Skeletal muscle satellite cell (primary cell): ENCODE measurements at regions not wholly inside any gene's neighbourhood (a gene's known extent, or its start where the extent isn't known, plus 50 kb on each side); places are given as distances from the start of the nearest gene placed in this dataset.
A peak's percentile ranks its signal among the peaks of the same experiment; 100 is the strongest.

Experiments
- H3K27me3 ChIP-seq: 2 replicates; pipeline ENCODE4 v1.7.0; 2013; ENCODE audit warnings: low read length; ENCODE audit not compliant: control insufficient read depth, insufficient read depth
- H3K36me3 ChIP-seq: 2 replicates; pipeline ENCODE4 v1.7.0; 2013; ENCODE audit warnings: mild to moderate bottlenecking, control low read depth, low read length; ENCODE audit not compliant: insufficient read depth
- H3K4me1 ChIP-seq: 2 replicates; pipeline ENCODE4 v1.7.0; 2013; ENCODE audit warnings: low read length; ENCODE audit not compliant: control insufficient read depth, insufficient read depth
- H3K4me2 ChIP-seq: 2 replicates; pipeline ENCODE4 v1.7.0; 2013; ENCODE audit warnings: mild to moderate bottlenecking, low read length
- H3K4me3 ChIP-seq: 2 replicates; pipeline ENCODE4 v1.7.0; 2013; ENCODE audit warnings: low read length
- H3K9ac ChIP-seq: 2 replicates; pipeline ENCODE4 v1.7.0; 2013; ENCODE audit warnings: mild to moderate bottlenecking, low read depth, low read length, moderate library complexity
- H3K9me3 ChIP-seq: replicated peaks from 2 replicates; pipeline ENCODE4 v1.7.0; 2013; ENCODE audit warnings: mild to moderate bottlenecking, control low read depth, low read length

GRCh38 chr6:77403424-77403823 lies 59.9 kb downstream of the HTR1B start:
- H3K27me3 ChIP-seq: no peaks in the 10 kb centered on the region
- no peak overlapping the region for H3K9ac ChIP-seq
- peaks cover 6% of the 10 kb centered on the region for H3K4me1 ChIP-seq
- no peaks in the 10 kb centered on the region for H3K36me3 ChIP-seq
- H3K4me2 ChIP-seq: no peak overlapping the region
- no peaks in the 10 kb centered on the region for H3K9me3 ChIP-seq
- no peak overlapping the region for H3K4me3 ChIP-seq

- Histone ChIP-seq H3K4me2 (no peak overlapping the region), H3K4me1 (peaks cover 6% of the 10 kb centered on the region), H3K9ac (no peak overlapping the region), H3K9me3 (no peaks in the 10 kb centered on the region), H3K4me3 (no peak overlapping the region), H3K36me3 (no peaks in the 10 kb centered on the region), H3K27me3 (no peaks in the 10 kb centered on the region)
Measured at GRCh38 chr6:77401231-77401630, 62.1 kb downstream of the HTR1B start.

GRCh38 chr6:77397561-77397960 lies 65.7 kb downstream of the HTR1B start:
- H3K36me3 ChIP-seq: no peaks in the 10 kb centered on the region
- H3K9ac ChIP-seq: no peak overlapping the region
- H3K4me3 ChIP-seq: no peak overlapping the region
- H3K4me2 ChIP-seq: no peak overlapping the region
- no peaks in the 10 kb centered on the region for H3K9me3 ChIP-seq
- no peaks in the 10 kb centered on the region for H3K27me3 ChIP-seq
- no peaks in the 10 kb centered on the region for H3K4me1 ChIP-seq

- Histone ChIP-seq H3K4me2 (no peak overlapping the region), H3K9ac (no peak overlapping the region), H3K4me1 (no peaks in the 10 kb centered on the region), H3K36me3 (no peaks in the 10 kb centered on the region), H3K27me3 (no peaks in the 10 kb centered on the region), H3K9me3 (no peaks in the 10 kb centered on the region), H3K4me3 (no peak overlapping the region)
Measured at GRCh38 chr6:77389402-77389801, 73.9 kb downstream of the HTR1B start.

DNA sequence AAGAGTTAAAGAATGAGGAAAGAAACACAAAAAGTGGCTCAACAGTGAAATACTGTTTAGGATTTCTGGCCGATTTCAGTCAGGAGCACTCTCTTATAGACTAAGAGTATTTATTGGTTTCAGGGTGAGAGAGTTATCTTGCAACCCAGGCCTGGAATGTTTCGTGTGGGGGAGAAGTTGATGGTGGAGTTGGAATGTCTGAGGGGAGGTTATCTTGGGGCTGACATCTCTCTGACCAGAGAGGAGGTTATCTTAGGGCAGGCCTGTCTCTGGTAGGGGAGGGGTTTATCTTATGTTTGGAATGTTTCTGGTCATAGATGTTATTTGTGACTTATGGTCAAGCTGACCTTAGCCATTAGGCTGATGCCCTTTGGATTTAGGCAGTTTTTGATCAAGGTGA lies 80.3 kb downstream of the HTR1B start:
- Histone ChIP-seq H3K4me3 (no peak overlapping the region), H3K27me3 (no peaks in the 10 kb centered on the region), H3K9ac (no peak overlapping the region), H3K9me3 (no peaks in the 10 kb centered on the region), H3K4me2 (no peak overlapping the region), H3K4me1 (no peaks in the 10 kb centered on the region), H3K36me3 (no peaks in the 10 kb centered on the region)

- no peak overlapping the region for H3K4me3 ChIP-seq
- H3K27me3 ChIP-seq: no peaks in the 10 kb centered on the region
- H3K9me3 ChIP-seq: no peaks in the 10 kb centered on the region
- no peak overlapping the region for H3K9ac ChIP-seq
- no peaks in the 10 kb centered on the region for H3K36me3 ChIP-seq
- no peak overlapping the region for H3K4me2 ChIP-seq
- no peaks in the 10 kb centered on the region for H3K4me1 ChIP-seq
Measured at GRCh38 chr6:77373955-77374354, 89.3 kb downstream of the HTR1B start.

GRCh38 chr6:77371748-77372147 lies 91.5 kb downstream of the HTR1B start:
- Histone ChIP-seq H3K9me3 (no peaks in the 10 kb centered on the region), H3K9ac (no peak overlapping the region), H3K4me3 (no peak overlapping the region), H3K4me2 (no peak overlapping the region), H3K4me1 (no peaks in the 10 kb centered on the region), H3K36me3 (no peaks in the 10 kb centered on the region), H3K27me3 (no peaks in the 10 kb centered on the region)

DNA sequence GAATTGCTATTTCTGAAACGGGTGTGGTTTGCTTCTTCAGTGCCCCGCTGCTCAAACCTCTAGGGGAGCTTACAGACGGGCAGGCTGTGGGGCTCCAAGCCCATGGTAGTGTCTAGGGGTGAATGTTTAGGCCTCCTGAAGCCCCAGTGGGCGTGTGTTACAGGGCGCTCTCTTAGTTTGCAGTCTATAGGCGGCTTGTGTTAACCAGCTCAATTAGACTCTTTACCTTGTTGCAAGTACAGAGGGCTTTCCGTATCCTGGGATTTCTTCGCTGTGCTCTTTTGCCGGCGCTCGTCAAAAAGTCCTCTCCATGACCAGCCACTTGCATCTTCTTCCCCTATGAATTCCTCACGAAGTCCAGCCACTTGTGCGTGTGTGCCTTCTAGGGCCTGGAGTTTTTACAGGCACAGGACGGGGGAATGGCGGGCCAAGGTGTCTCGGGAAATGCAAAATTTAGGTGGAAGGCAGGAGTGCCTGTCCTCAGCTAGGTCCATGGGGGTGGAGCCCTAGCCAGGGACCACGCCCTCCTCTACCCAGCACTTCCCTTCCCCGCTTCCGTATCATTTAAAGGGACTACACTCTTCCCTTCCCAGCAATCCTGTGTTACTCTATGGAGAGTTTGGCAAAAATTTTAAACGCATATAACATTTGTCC lies 94.5 kb downstream of the HTR1B start:
- Histone ChIP-seq H3K9ac (peak overlapping the region; percentile 30), H3K4me2 (peak overlapping the region; percentile 44), H3K36me3 (no peaks in the 10 kb centered on the region), H3K4me3 (peak overlapping the region; percentile 58), H3K9me3 (no peaks in the 10 kb centered on the region), H3K4me1 (no peaks in the 10 kb centered on the region), H3K27me3 (no peaks in the 10 kb centered on the region)

DNA sequence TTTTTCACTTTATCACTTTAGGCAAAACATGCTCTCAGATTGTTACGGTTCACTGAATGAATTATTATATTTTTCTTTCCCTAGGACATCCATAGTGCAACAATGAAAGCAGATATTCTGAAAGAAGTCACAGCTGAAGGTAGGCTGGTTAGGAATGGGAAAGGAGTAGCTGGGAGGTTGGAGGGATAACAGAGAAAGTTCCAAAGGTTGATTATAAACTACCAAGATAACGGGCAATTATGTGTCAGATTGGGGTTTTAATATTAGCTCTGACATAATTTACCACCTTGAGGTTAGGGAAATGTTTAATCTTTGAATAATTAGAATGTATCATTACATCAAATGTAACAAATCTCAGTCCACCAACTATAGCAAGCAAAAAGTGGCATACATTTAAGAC lies 96.5 kb downstream of the HTR1B start:
- Histone ChIP-seq H3K9me3 (no peaks in the 10 kb centered on the region), H3K4me2 (no peak overlapping the region), H3K4me3 (no peak overlapping the region), H3K36me3 (no peaks in the 10 kb centered on the region), H3K4me1 (no peaks in the 10 kb centered on the region), H3K9ac (no peak overlapping the region), H3K27me3 (no peaks in the 10 kb centered on the region)

DNA sequence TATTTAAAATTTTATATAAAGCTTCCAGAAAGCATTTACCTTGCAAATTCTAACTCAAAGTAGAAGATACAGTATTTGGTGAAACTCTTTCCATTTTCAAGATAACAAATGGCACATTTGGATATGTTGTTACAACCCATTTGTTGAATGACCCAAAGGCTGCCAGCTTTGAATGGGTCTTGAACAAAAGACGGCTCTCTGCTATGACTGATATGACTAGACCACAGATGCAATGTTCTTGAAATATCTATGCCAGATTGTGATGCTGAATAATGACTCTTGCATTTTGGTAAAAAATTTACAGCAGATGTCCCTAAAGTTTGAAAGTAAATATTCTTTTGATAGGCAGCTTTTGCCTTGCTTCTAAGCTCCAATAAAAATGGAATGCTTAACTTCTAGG lies 99.6 kb downstream of the HTR1B start:
- H3K9ac ChIP-seq: no peak overlapping the region
- H3K4me1 ChIP-seq: no peaks in the 10 kb centered on the region
- H3K9me3 ChIP-seq: no peaks in the 10 kb centered on the region
- no peaks in the 10 kb centered on the region for H3K36me3 ChIP-seq
- H3K27me3 ChIP-seq: no peaks in the 10 kb centered on the region
- no peak overlapping the region for H3K4me2 ChIP-seq
- no peak overlapping the region for H3K4me3 ChIP-seq

DNA sequence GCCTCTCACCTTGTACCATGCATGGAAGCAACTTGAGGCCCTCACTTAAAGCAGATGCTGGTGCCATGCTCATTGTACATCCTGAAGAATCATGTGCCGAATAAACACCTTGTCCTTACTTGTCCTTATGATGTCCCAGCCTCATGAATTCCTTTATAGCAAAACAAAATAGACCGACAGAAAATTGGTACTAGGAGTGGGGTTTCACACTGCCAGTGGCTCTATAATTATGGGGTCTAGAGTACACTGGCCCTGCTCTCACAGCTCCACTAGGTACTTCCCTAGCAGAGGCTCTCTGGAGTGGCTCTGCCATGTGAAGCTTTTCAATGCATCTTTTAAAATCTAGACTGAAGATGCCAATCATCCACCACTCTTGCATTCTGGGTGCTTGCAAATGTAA lies 101.2 kb downstream of the HTR1B start:
- H3K9ac ChIP-seq: no peak overlapping the region
- H3K27me3 ChIP-seq: no peaks in the 10 kb centered on the region
- no peaks in the 10 kb centered on the region for H3K36me3 ChIP-seq
- no peak overlapping the region for H3K4me2 ChIP-seq
- H3K4me1 ChIP-seq: no peaks in the 10 kb centered on the region
- no peaks in the 10 kb centered on the region for H3K9me3 ChIP-seq
- no peak overlapping the region for H3K4me3 ChIP-seq

DNA sequence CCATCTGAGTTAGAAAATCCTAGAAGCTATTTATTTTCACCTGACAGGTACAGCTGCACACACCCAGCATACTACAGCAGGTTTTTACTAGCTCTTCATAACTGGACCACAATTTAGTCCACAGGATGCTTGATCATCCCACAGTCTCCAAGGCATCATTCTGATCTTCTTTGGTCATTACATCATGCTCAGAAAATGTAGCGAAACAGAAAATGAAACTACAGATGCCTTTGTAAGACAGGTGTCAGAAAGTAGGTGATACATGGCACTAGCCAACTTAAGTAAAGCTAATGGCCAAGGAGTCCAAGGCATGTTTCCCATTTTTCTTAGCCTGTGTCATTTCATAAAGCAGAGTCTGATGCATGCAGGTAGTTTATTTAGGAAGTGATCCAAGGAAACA lies 102.3 kb downstream of the HTR1B start:
- H3K9ac ChIP-seq: no peak overlapping the region
- H3K4me3 ChIP-seq: no peak overlapping the region
- H3K36me3 ChIP-seq: no peaks in the 10 kb centered on the region
- H3K9me3 ChIP-seq: no peaks in the 10 kb centered on the region
- no peak overlapping the region for H3K4me2 ChIP-seq
- H3K4me1 ChIP-seq: no peaks in the 10 kb centered on the region
- no peaks in the 10 kb centered on the region for H3K27me3 ChIP-seq
